Large intestine (tissue), 3 donors: ENCODE measurements at regions not wholly inside any gene's neighbourhood (a gene's known extent, or its start where the extent isn't known, plus 50 kb on each side); places are given as distances from the start of the nearest gene placed in this dataset.
A peak's percentile ranks its signal among the peaks of the same experiment; 100 is the strongest.

Experiments
- DNase-seq, 2 donors: peaks; one replicate each; pipeline versions ENCODE4 v3.0.0 to v3.0.0-alpha.2; 2013
- H3K27ac ChIP-seq: one replicate; pipeline ENCODE4 v1.5.1; 2013; ENCODE audit warnings: low read length
- H3K27me3 ChIP-seq: 2 replicates; pipeline ENCODE4 v1.6.1; 2013; ENCODE audit warnings: low read length; ENCODE audit not compliant: control insufficient read depth, insufficient read depth
- H3K36me3 ChIP-seq: 2 replicates; pipeline ENCODE4 v1.6.1; 2013; ENCODE audit warnings: low read length; ENCODE audit not compliant: control insufficient read depth, insufficient read depth
- H3K4me1 ChIP-seq: one replicate; pipeline ENCODE4 v1.6.1; 2013; ENCODE audit warnings: low read length; ENCODE audit not compliant: control insufficient read depth, insufficient read depth
- H3K4me3 ChIP-seq: one replicate; pipeline ENCODE4 v1.5.1; 2013; ENCODE audit warnings: low read length
- H3K9me3 ChIP-seq: one replicate; pipeline ENCODE4 v1.6.1; 2013; ENCODE audit warnings: mild to moderate bottlenecking, low read depth, low read length, moderate library complexity; ENCODE audit not compliant: control insufficient read depth
- WGBS: methylation state at CpG from one replicate; pipeline ENCODE4 v1.1.5; 2013; ENCODE audit warnings: low lambda C conversion rate; ENCODE audit not compliant: insufficient coverage; 5-methylcytosine and 5-hydroxymethylcytosine counted together

GRCh38 chr9:118578467-118578866 lies 790.8 kb downstream of the BRINP1 start:
- Histone ChIP-seq H3K27ac (no peak overlapping the region), H3K36me3 (no peaks in the 10 kb centered on the region), H3K27me3 (no peaks in the 10 kb centered on the region), H3K9me3 (no peaks in the 10 kb centered on the region), H3K4me1 (no peaks in the 10 kb centered on the region), H3K4me3 (no peak overlapping the region)
- no peak for DNase-seq

- Histone ChIP-seq H3K9me3 (no peaks in the 10 kb centered on the region), H3K4me1 (no peaks in the 10 kb centered on the region), H3K27me3 (no peaks in the 10 kb centered on the region), H3K27ac (no peak overlapping the region), H3K4me3 (no peak overlapping the region), H3K36me3 (no peaks in the 10 kb centered on the region)
- 83% methylated on average over 3 of the region's 4 CpGs for WGBS
- DNase-seq = no peak
These were observed 785.8 kb downstream of the BRINP1 start for GRCh38 chr9:118583414-118583813.

GRCh38 chr9:118586978-118587377 lies 782.3 kb downstream of the BRINP1 start:
- WGBS = no CpG with 5 or more reads among the region's 2 CpGs

GRCh38 chr9:118594428-118594827 lies 774.8 kb downstream of the BRINP1 start:
- WGBS = 83% methylated on average over 1 of the region's 6 CpGs
- Histone ChIP-seq H3K4me3 (no peak overlapping the region), H3K36me3 (no peaks in the 10 kb centered on the region), H3K4me1 (no peaks in the 10 kb centered on the region), H3K9me3 (no peaks in the 10 kb centered on the region), H3K27ac (no peak overlapping the region), H3K27me3 (no peaks in the 10 kb centered on the region)
- DNase-seq = no peak

More at GRCh38 chr9:118586978-118587377, 782.3 kb downstream of the BRINP1 start:
- DNase-seq = no peak
- Histone ChIP-seq H3K36me3 (no peaks in the 10 kb centered on the region), H3K27me3 (no peaks in the 10 kb centered on the region), H3K9me3 (no peaks in the 10 kb centered on the region), H3K27ac (no peak overlapping the region), H3K4me1 (no peaks in the 10 kb centered on the region), H3K4me3 (no peak overlapping the region)

GRCh38 chr9:118595719-118596305 lies 773.4 kb downstream of the BRINP1 start:
- Histone ChIP-seq H3K27ac (no peak overlapping the region), H3K4me1 (no peaks in the 10 kb centered on the region), H3K36me3 (no peaks in the 10 kb centered on the region), H3K9me3 (no peaks in the 10 kb centered on the region), H3K4me3 (no peak overlapping the region), H3K27me3 (no peaks in the 10 kb centered on the region)
- WGBS = no CpG with 5 or more reads among the region's 3 CpGs
- DNase-seq = peak; percentile 3 to 11

- Histone ChIP-seq H3K27ac (no peak overlapping the region), H3K4me3 (no peak overlapping the region), H3K36me3 (no peaks in the 10 kb centered on the region), H3K9me3 (no peaks in the 10 kb centered on the region), H3K4me1 (no peaks in the 10 kb centered on the region), H3K27me3 (no peaks in the 10 kb centered on the region)
- no peak for DNase-seq
- 100% methylated on average over 1 of the region's 5 CpGs for WGBS
These were observed 772.7 kb downstream of the BRINP1 start for GRCh38 chr9:118596374-118597015.

GRCh38 chr9:118606668-118607067 lies 762.6 kb downstream of the BRINP1 start:
- no peaks in the 10 kb centered on the region for H3K36me3 ChIP-seq
- WGBS = 100% methylated on average over 1 of the region's 2 CpGs
- no peak for DNase-seq
- no peak overlapping the region for H3K27ac ChIP-seq
- no peaks in the 10 kb centered on the region for H3K4me1 ChIP-seq
- H3K4me3 ChIP-seq = no peak overlapping the region
- H3K9me3 ChIP-seq = no peaks in the 10 kb centered on the region
- no peaks in the 10 kb centered on the region for H3K27me3 ChIP-seq

GRCh38 chr9:118609355-118610044 lies 759.7 kb downstream of the BRINP1 start:
- Histone ChIP-seq H3K27ac (no peak overlapping the region), H3K36me3 (no peaks in the 10 kb centered on the region), H3K4me1 (no peaks in the 10 kb centered on the region), H3K9me3 (no peaks in the 10 kb centered on the region), H3K27me3 (no peaks in the 10 kb centered on the region), H3K4me3 (no peak overlapping the region)
- 81% methylated on average over 3 of the region's 3 CpGs for WGBS
- no peak for DNase-seq

GRCh38 chr9:118612201-118612600 lies 757.0 kb downstream of the BRINP1 start:
- Histone ChIP-seq H3K9me3 (no peaks in the 10 kb centered on the region), H3K27me3 (no peaks in the 10 kb centered on the region), H3K27ac (no peak overlapping the region), H3K4me3 (no peak overlapping the region), H3K36me3 (no peaks in the 10 kb centered on the region), H3K4me1 (no peaks in the 10 kb centered on the region)
- no peak for DNase-seq
- 13% methylated on average over 1 of the region's 3 CpGs for WGBS

- 11% methylated on average over 1 of the region's 1 CpG for WGBS
- no peaks in the 10 kb centered on the region for H3K36me3 ChIP-seq
These were observed 755.2 kb downstream of the BRINP1 start for GRCh38 chr9:118613996-118614395.

More at GRCh38 chr9:118613996-118614395, 755.2 kb downstream of the BRINP1 start:
- H3K4me3 ChIP-seq = no peak overlapping the region
- H3K9me3 ChIP-seq = no peaks in the 10 kb centered on the region
- H3K27ac ChIP-seq = no peak overlapping the region
- DNase-seq = no peak
- H3K4me1 ChIP-seq = no peaks in the 10 kb centered on the region
- no peaks in the 10 kb centered on the region for H3K27me3 ChIP-seq
